ENCODE measurements at regions not wholly inside any gene's neighbourhood (a gene's known extent, or its start where the extent isn't known, plus 50 kb on each side); places are given as distances from the start of the nearest gene placed in this dataset.

GRCh38 chr9:87285183-87285850 lies 212.3 kb upstream of the DAPK1 start:
- DNase-seq, result no peak

- DNase-seq, result no peak
These were observed 211.2 kb upstream of the DAPK1 start for GRCh38 chr9:87286506-87286905.

- no peak for DNase-seq
These were observed 207.2 kb upstream of the DAPK1 start for GRCh38 chr9:87290241-87291052.

DNA sequence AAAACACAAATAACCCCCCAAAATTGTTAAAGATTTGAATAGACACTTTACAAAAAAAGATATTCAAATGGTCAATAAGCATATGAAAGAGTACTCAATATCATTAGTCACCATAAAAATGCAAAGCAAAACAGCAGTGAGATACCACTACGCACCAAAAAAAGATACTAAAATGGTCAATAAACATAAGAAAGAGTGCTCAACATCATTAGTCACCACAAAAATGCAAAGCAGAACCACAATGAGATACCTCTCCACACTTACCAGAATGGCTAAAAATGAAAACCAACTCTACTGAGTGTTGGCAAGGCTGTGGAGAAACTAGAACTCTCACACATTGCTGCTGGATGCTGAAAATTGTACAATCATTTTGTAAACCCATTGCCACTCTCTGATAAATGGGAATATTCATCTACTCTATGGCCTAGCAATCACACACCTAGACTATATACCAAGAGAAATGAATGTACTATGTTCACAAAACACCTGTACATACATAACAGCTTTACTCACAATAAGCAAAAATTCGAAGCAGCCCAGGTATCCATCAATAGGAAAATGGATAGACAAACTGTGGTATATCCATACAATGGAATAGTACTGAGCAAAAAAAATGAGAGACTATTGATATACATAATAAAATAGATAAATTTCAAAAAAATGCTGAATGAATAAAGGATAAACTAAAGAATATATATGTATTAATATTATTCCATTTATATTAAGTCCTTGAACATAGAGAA lies 205.0 kb upstream of the DAPK1 start:
- DNase-seq, result no peak

DNA sequence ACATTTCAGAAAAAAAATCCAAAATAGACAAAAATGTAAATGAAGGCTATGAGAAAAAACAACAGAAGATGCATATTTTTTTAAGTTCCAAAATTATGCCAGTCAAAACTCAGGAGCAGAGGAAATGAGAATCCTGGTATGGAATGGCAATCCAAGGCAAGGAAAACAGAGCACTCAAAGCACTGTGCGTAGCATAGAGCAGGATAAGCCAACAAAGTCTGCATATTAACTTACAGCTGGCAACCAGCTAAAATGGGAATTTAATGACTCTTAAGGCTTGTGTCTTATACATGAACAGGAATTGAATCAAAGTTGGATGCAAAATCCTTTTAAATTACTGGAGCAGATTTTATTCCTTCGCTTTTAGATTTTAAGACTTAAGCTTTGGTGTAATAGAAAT lies 203.5 kb upstream of the DAPK1 start:
- DNase-seq, result no peak

- DNase-seq, result no peak
These were observed 196.8 kb upstream of the DAPK1 start for GRCh38 chr9:87300915-87301314.

DNA sequence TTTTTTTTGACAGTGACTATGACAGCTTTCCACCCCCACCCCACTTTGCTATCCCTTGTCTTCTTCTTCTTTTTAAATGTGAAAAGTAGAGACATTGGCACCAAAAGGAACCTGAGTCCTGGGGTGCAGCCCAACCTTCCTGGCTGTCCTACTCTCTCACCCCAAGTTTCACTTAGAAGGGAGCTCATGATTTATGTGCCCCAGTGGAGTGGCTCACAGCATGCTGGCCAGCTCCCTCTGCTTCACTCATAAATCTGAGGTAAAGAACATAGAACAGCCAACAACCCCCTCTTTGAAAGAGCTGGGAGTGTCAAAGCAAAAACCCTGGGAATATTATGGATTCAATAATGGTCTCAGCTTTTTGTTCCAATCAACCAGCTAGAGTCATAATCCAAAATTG lies 196.3 kb upstream of the DAPK1 start:
- DNase-seq, result no peak

DNA sequence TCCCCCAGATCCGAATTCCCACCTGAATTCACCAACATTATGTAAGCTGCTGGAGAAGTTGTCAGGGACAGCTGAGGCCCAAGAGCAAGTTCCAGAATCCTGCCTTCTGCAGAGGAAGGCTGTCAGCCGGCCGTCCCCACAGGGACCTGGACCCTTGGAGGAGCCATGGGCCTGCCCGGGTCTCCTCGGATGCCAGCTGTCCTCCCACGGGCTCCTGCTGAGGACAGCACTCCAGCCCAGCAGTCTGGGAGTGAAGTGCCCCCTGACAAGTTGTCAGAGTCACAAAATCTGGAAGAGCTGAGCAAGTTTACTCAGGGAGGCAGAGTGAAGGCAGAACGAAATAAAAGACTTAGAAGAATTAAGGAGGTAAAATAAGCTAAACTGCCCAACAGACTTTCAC lies 192.5 kb upstream of the DAPK1 start:
- peak; percentile 35 for DNase-seq

GRCh38 chr9:87306006-87306405 lies 191.7 kb upstream of the DAPK1 start:
- no peak for DNase-seq

GRCh38 chr9:87307848-87308247 lies 189.8 kb upstream of the DAPK1 start:
- DNase-seq, result no peak

DNA sequence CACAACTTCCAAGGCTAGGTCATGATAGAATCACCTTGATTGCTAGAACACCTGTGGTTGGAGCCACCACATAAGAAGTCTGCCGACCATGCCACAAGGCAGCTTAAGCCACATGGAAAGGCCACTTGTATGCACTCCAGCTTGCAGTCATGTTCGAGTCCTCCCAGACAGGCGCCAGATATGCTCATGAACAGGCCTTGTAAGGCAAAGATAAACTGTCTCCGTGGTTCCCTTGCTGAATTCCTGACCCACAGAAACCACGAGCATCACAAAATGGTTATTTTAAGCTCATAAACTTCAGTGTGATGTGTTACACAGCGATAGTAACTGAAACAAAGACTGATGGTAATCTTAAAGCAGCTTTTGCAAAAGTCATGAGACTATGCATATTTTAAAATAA lies 188.4 kb upstream of the DAPK1 start:
- DNase-seq, result no peak

DNA sequence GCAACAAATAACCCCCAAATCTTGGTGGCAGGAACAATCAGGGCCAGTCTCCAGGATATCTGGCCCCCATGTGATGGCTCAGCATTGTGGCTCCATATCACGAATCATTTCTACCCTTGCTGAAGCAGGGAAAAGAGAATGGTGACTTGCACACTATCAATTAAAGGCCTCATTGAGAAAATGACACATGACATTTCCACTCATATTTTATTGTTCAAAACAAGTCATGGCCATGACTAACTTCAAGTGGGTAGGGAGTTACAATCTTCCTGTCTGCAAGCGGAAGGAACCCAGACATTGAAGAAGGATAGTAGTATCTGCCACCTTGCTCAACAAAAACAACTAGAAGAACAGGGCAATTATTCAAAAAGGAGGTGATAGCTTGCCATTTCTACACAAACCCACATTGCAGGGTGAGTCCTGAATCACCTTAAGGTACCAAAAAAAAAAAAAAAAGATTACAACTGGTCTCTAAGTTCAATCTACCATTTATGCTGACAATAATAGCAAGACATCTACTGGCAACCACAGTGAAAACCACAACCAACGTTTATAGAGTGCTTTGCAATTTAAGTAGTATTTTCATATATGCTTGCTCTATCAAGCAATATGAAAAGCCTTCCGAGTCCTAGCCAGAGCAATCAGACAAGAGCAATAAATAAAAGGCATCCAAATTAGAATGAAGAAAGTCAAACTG lies 186.7 kb upstream of the DAPK1 start:
- no peak for DNase-seq

DNA sequence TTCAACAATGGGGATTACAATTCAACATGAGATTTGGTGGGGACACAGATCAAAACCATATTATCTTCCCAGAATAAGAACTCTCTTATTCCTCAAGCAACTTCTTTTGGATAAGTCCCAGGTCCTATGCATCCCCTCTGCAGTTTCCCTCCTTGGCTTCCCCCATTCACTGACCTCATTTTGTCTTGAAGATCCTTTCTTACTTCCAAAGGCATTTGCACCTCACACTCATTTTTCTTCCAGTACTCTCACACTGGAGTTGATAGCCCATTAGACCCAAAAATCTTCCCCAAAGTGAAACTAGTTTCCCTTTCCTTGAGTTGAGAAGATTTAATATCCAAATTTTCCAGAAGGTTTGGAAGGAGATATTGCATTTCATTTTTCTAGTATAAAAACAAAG lies 178.0 kb upstream of the DAPK1 start:
- DNase-seq, result no peak

DNA sequence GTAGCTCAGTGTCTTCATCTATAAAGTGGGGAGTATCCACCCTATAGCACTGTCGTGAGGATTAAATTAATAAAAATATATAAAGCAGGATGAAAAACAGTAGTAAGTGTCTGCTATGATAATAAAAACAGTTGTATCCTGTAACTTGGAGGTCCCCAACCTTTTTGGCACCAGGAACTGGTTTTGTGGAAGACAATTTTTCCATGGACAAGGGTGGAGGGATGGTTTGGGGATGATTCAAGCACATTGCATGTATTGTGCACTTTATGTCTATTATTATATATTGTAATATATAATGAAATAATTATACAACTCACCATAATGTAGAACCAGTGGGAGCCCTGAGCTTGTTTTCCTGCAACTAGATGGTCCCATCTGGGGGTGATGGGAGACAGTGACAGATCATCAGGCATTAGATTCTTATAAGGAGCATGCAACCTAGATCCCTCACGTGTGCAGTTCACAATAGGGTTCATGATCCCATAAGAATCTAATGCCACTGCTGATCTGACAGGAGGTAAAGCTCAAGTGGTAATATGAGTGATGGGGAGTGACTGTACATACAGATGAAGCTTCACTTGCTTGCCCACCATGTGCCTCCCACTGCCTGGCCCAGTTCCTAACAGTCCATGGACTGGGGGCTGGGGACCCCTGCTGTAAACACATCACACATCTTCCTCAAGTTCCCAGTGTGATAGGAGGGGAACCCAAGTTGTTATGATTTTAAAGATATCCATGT lies 177.4 kb upstream of the DAPK1 start:
- DNase-seq, result no peak

GRCh38 chr9:87322840-87323635 lies 174.6 kb upstream of the DAPK1 start:
- DNase-seq, result no peak

DNA sequence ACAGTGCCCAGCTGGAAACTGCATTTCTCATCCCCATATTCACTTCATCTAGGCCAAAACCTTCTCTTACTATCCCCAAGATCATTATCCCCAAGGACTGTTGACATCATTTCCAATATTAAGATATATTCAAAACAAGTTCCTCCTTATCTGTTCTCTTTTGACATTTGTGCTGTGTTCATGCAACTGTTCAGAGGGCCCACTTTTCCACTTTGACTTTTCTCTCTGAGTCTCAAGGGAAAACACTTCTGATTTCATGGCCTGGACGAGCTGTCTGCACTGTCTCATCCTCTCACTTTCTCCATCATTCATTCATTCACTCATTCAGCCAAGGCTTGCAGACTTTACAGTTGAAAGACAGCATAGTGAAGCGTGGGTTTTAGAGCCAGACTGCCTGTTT lies 173.7 kb upstream of the DAPK1 start:
- DNase-seq, result no peak

DNA sequence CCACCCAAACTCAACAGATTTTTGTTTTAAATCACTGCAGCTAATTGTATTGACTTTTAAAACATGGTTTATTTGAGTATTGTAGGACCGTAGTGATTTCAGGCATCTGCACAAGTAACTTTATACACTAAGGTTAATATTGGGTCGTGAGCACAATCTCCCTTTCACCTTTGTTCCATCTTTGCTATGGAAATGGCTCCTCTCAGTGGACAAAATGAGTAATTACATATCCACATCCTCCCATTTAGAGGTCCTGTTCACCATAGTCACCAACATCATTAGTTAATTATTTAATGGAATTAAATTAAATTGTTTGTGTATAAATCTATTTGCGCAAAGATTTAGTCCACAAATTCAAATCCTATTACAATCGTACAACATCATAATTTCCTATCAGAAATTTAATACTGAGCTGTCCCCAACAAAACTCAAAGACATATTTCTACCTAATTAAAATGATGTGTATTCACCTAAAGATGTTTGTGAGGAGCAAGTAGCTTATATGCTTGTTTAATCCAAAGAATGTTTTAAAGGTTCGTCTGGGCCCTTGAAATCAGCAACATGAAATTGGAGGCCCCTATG lies 173.0 kb upstream of the DAPK1 start:
- DNase-seq, result peak; percentile 39

DNA sequence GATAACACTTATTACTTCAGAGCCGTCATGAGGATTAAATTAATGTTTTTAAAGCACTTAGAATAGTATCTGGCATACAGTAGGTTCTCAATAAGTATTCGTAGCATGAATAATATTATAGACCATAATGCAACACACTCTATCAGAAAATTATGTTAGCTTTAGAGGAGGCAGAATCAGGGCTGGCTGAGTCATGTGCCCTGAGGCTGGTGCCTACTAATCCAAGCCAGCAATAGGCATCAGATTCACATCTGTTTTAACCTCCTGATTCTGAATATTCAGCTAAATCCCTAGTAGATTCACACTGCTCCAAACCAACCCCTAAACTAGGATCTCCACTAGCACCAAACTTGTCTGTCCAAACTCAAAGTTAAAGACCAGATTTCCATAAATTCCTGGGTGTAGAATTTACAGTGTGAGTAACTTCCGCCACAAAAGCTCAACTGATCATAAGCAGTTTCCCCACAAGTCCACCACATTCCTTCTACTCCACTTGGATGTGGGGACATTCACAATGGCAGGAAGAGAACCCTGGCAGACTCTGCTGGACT lies 170.0 kb upstream of the DAPK1 start:
- DNase-seq, result no peak

GRCh38 chr9:87333802-87334201 lies 163.9 kb upstream of the DAPK1 start:
- no peak for DNase-seq

GRCh38 chr9:87334366-87334765 lies 163.3 kb upstream of the DAPK1 start:
- no peak for DNase-seq

GRCh38 chr9:87336407-87336806 lies 161.3 kb upstream of the DAPK1 start:
- DNase-seq, result no peak
